CD4-positive, alpha-beta T cell treated with Interleukin-21 for 1 hour (primary cell): ENCODE measurements at regions not wholly inside any gene's neighbourhood (a gene's known extent, or its start where the extent isn't known, plus 50 kb on each side); places are given as distances from the start of the nearest gene placed in this dataset.

Experiments used
- DNase-seq: peaks from one replicate; pipeline ENCODE4 v3.0.0-alpha.2; 2020

DNA sequence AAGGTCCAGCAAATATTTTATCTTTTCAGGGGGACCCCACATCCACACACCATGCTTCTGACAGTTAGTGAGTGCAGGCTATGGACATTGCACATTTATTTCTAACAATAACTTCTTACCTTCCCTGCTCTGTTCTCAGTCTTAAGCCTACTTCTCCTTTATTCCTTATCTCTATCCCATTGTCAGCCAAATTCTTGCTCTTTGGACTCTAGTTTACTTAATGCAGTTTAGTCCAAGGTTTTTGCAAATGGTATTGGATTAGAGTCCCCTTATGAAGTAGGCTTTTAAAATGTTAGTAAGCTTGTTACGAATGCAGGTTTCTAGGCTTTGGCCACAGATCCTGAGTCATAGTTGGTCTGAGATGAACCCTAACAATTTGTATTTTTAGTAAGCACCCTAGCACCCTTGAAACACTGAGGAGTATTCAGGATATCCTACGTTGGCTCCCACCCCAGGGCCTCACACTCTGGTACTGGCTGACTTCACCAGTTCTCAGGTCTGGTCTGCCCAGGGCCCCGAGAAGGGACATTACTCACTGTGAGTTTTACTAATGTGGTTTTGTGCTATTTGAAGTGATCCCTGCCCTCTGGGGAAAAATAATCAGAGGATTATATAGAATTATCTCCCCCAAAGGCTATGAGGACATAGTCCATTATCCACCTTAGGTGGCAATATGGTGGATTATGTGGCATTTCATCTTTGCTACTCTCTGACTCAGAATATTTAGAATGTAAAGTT lies 239.5 kb downstream of the TGFB2 start:
- DNase-seq: no peak

DNA sequence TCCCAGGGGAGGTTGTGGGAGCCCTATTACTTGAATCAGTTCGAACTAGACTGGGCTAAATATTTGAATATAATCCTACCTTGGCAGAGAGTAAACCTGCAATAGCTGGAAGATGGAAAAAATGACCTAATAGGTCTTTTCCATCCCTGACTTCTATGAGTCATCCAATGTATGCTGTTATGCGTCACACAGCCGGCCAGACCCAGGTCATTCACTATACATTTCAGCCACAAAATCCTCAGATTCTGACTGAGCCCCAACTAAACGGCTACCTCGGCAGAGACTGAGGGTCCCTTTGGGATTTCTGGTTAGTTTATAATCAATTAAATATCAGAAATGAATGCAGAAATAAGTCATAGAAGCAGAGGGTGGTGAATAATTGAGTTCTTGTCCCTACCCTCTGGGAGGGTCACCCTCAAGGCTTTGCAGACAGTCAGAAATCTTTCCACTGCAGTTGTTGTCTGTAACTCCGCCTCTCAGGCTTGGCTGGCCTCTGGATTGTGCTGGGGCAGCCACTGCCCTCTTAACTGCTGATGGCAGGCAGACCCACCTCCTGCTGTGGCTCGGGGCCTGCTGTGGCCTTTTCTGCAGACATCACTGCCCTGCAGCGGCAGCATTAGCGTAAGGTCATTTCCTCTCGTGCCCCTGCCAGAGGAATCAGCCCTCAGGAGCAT lies 240.5 kb downstream of the TGFB2 start:
- no peak for DNase-seq

DNA sequence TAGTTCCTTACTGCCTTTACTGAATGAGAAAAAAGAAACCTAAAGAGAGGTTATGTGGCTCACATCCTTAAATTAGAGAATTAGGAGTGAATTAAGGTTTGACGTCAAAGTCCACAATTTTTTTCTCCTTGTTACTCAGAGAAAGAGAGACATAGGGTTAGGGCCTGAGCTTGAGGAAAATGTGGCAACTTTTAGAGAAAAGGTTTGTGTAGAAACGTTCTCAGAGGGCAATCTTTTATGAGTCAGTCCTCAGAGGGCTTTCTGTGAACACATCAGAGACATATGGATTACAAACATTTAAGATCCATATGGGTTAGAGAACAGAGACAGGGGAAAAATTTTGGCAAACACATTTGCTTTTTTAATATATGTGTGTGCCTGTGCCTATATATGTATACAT lies 242.8 kb downstream of the TGFB2 start:
- DNase-seq: no peak

DNA sequence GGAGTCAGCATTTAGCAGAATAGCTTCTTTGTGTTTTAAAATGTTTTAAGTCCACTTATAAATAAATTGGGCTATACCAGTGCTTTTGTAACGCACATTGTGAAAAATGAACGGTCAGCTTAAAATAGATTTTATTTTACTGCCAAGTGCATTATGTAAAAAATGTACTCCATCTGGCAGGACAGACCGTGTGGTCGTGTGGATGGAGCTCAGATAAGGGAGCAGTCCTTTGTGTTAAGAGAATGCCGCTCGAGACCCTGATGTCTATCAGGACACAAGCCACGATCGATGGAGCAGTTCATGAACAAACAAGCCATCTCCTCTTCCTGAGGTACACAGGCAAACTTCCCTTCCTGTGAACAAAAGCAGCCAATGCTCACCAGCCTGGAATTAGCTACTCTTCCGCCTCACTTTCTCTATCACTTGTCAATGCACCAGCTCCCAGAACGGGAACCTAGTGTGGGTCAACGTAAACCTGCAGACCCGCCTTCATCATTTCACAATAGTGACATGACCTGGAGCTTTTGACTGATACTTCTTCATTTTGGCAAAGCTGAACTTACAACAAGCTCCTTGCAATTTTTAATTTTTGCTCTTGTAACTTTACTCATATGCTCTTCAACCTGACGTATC lies 243.5 kb downstream of the TGFB2 start:
- no peak for DNase-seq

DNA sequence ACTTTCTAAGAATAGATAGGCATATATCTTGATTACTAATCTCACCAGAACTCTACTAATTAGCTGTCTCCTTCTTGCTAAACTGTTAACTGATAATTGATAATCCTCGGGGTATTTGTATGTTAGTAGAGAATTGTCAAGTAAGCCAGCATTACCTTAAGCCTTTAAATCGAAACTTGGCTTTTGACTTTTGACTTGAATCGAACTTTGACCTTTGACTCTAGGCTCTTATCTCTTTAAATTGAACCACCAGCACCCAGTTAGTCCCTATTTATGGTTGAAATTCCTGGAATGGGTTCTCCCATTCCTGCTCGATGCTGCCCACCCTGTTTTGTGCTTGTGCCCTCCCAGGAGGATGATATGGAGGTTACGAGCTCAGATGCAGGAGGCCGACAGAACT lies 244.4 kb downstream of the TGFB2 start:
- no peak for DNase-seq

DNA sequence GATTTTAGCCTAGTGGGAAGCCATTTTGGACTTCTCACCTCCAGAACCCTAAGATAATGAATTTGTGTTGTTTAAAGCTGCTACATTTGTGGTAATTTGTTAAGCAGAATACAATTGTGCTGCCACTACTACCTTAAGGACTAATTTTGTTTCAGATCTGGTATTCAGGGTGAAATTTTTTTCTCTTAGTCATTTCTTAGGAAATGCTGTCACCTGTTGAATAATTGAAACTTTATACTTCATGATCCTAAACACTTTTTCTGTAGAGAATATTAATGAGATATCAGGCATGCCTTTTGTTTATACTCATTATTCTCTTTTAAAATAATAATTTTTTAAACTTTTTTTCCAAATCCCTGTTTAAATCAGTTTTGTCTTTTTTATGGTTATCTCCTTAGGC lies 246.8 kb downstream of the TGFB2 start:
- DNase-seq: no peak

DNA sequence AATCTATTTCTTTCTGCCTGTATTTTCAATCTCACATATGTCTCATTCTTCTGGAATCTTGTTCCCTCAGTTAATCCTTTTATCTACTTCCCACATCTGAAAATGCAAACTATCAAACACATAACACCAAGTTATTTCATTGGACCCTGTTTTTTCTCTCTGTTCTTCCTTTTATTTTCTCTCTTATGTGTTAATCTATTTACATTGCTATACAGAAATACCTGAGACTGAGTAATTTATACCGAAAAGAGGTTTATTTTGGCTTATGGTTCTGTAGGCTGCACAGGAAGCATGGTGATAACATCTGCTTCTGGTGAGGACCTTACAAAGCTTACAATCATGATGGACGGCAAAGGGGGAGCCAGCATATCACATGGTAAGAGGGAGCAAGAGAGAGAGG lies 247.6 kb downstream of the TGFB2 start:
- DNase-seq: no peak

DNA sequence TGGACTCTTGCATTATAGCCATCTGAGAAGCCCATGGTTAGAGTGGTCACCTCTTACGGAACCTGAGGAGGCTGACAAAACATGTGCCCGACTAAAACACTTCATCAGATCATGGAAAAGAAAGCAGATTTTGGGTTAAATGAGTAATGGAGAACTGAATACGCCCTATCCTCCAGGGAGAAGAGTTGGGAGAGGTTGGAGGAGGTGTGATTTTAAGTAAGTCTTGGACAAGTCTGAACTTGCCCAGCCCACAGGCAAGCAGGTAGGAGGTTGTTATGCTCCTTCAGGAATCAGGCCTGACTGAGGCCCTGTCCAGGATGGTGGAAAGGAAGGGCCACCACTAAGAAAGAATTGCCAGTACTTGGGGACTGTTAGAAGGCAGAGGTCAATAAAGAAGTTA lies 255.8 kb downstream of the TGFB2 start:
- DNase-seq: no peak

DNA sequence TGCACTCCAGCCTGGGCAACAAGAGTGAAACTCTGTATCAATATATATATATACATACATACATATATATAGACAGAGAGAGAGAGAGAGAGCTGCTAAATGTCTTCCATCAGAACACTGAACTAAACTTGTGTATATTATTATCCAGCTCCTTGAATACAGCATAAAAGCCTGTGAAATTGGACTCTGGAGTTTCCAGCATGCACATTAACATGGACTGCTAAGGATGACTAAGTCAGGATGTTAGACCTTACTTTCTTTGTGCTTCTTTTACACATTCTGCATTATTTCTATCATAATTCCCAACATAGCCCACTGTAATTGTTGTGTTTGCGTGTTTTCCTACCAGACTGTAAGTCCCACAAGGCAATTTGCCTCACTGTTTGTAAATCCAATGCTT lies 259.1 kb downstream of the TGFB2 start:
- no peak for DNase-seq

DNA sequence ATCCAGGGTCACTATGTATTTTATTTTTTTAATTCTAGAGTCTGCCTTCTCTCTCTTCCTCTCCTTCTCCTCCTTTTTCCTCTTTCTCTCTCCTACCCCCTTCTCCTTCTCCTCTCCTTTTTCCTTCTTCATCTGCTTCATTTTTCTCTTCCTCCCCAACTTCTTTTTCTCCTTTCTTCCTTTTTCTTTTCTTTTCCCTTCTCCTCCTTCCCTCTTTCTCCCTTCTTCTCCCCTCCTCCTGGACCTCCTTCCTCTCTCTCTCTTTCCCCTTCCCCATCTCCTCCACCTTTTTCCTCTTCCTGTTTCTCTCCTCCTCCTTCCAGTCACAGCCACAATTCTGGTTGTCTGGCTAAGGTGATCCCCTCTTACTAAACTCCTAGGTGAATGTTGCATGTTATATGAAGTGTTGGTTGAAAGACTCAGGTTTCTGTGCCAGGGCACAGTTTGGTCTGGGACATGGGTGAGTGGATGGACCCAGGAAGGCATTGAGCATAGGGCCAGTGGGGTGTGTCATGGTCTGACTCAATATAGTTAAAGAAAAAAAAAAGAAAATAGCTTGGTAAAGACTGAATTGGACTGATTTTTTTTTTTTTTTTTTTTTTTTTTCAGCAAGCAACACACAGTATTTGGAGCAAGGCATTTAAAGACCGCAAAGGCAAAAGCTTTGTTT lies 266.9 kb downstream of the TGFB2 start:
- DNase-seq: no peak

DNA sequence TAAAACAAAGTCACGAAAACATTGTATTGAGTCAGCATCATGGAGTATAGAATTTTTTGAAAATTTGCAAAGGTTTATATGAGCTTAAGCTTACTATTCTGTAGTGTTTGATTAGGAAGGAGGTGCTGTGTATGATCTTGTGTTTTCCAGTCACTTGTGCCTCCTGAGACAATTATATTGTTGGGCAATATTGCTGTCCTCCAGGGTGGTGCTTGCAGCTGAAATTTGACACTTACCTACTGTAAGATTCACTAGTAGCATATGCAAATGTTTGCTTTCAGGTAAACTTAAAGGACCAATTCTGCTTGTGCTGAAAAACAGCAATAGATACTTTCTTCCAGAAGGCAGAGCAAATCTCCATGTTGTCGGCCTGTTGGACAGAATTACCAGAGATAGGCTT lies 268.0 kb downstream of the TGFB2 start:
- DNase-seq: no peak

DNA sequence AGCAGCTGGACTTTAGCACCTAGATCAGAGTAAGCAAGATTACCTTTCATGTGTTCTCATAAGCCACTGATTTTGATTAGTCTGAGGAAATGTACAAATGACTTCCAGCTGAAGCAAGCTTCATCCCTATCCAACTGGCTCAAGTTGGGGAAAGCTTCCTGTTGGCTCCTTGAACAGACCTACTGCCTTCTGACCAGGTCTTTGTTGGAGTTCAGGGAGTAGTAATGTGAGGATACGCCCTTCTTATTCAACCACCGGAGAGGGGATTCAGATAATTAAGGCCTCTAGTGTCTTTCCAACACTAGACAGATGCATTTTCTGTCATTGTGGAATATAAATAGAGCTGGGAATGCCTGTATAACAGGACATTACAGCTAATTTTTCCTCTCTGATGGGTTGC lies 268.9 kb downstream of the TGFB2 start:
- no peak for DNase-seq

DNA sequence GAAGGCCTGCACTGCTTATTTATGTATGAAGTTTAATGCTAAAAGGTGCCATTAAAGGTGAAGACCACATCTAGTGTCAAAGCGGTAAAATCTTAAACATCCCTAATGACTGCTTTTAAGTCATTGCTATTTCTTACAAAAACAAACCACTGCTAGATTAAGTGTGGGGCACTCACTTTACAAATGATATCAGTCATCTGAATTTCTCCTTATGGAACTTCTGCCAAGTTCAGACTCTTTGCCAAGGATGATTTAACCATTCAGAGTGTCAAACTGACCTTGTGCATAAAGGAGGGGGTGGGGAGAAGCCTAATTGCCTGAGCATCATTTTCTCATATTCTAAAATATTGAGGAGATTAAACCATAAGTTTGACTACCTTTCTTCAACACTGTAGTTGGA lies 271.5 kb downstream of the TGFB2 start:
- DNase-seq: no peak

DNA sequence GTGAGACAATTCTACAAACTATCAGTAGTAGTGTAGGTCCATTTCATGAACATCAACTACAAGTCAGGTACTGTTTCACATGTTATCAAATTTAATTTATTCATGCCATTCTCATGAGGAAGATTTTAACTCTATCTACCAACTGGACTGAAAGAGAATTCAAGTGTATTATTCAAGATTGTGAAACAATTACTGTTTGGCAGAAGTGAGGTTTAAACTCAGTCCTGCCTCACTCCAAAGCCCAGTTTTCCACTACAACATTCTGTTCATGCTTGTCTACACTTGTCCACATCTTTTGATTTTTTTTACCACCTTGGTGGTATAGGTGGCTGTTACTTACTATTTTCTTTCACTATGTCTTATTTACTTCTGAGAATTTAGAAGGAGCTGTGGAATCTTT lies 272.9 kb downstream of the TGFB2 start:
- no peak for DNase-seq

DNA sequence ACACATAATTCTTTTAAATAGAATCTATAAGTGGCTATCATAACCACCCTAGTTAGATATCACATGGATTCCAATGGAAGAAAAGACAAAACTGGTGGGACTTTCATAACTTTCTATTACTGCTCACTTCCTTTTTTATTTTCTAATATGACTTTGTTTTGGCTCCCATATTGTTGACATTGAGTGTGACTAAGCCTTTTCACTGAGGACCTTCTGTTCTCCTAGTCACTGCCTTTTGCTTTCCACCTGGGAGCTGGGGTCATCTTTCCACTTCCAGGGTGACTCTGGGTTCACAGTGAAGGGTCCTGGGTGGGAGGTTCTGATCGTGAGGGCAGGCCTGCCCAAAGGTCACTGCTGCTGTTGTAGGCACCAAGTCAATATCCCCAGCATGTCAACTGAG lies 275.8 kb downstream of the TGFB2 start:
- DNase-seq: no peak

DNA sequence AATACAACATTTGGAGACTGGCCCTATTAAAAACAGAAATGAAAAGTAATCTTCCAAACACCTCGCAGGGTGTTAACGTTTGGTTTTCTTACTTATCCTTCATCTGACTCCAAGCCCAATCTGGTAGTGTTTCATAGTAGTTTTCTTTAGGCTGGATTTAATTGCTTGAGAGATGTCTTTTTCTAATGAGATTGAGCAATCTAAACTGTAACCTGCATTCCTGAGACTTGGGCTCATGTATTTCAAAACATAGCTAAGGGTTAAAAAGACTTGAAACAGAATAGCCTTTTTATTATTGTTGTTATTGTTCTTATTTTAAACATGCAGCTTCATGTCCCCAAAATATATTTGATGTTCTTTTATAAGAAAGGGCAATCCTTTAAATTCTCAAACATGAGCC lies 278.9 kb downstream of the TGFB2 start:
- DNase-seq: no peak

DNA sequence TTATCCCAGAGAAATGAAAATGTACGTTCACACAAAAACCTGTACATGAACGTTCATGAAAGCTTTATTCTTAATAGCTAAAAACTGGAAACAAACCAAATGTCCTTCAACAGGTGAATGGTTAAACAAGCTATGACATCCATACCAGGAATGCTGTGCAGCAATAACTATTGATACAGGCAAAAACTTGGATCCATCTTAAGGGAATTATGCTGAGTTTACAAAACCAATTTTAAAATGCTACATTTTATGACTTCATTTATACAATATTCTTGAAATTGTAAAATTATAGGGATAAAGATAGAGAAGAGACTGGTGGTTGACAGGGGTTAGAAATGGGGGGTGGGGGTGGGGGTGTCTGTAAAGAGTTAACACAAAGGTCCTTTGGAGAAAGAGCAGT lies 280.3 kb downstream of the TGFB2 start:
- DNase-seq: no peak

DNA sequence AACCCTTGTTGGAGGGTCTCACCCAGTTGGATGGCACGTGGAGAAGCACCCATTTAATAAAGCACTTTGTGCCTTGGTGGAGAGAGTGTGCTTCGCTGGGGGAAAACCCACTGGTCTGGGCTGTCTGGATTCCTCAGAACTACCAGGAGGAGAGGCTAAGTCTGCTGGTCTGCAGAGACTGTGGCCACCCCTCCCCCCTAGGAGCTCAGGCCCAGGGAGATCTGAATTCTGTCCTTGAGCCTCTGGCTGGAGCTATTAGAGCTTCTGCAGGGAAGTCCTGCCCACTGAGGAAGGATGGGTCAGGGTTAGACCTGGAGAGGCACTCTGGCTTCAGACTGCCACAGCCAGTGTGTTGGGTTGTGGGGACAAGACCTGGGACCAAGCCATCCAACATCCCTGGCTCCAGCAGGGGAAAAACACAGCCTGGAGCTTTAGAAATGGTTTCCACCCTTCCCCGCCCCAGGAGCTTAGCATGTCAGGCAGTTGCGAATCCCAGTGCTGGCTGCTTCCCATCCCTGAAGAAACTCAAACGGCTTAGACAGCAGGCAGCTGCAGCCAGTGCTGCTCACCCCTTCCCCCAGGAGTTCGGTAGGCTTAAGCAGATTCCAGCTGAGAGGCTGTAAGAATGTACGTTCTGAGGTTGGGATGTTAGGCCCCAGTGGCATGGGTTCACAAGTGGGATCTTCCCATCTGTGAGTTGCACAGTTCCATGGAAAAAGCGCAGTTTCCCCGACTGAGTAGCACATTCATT lies 288.3 kb downstream of the TGFB2 start:
- DNase-seq: no peak

DNA sequence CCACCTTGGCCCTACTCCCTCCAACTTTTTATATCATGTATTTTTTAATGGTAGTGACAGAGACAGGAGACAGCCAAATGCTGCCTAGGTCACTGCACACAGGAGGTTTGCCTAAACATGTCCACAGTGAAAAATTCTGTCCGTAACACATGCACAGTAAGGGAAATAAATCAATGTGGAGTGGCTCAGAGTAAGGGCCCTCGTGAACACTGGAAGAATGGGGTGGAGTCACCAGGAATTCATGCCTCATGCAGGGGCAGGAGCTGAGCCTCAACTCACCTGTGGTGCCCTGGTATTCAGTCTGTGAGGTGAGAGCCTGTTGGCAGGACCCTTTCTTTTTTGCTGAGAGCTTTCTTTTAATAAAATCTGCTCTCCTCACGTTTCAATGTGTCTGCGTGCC lies 289.1 kb downstream of the TGFB2 start:
- no peak for DNase-seq

DNA sequence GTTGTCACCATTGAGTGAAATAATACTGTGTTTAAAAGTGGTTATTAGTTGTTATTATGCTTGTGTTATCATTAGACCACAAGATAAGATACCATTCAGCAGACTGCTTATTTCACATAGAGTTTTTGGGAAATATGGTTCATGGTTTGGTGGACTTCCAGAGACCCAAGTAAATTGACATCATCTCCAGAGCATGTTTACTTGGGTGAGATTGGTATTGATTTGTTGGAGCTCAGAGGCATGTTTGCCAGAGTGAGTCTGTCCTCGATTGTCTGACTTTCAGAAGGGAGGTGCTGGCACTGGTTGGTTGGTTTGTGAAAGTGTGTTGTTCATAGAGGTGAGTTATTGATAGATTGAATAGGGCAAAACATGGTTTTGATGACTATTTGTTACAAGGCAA lies 291.4 kb downstream of the TGFB2 start:
- no peak for DNase-seq

DNA sequence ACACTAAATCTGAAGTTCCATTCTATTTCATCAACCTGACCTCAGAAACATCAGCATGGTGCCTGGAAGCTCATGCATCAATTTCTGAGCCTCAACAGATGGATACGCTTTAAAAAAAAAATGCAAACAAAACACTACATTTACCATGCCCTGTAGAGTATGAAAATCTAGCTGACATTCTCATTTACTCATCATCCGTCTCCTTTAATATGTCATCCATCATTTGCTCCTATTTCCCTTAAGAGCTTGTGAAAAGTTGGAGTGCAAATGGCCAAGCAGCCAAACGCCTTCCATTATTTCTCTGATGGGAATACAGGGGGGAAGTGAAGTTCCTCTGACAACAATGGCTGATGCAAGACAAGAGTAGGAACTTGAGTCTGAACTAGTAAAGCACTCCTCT lies 295.0 kb downstream of the TGFB2 start:
- no peak for DNase-seq

DNA sequence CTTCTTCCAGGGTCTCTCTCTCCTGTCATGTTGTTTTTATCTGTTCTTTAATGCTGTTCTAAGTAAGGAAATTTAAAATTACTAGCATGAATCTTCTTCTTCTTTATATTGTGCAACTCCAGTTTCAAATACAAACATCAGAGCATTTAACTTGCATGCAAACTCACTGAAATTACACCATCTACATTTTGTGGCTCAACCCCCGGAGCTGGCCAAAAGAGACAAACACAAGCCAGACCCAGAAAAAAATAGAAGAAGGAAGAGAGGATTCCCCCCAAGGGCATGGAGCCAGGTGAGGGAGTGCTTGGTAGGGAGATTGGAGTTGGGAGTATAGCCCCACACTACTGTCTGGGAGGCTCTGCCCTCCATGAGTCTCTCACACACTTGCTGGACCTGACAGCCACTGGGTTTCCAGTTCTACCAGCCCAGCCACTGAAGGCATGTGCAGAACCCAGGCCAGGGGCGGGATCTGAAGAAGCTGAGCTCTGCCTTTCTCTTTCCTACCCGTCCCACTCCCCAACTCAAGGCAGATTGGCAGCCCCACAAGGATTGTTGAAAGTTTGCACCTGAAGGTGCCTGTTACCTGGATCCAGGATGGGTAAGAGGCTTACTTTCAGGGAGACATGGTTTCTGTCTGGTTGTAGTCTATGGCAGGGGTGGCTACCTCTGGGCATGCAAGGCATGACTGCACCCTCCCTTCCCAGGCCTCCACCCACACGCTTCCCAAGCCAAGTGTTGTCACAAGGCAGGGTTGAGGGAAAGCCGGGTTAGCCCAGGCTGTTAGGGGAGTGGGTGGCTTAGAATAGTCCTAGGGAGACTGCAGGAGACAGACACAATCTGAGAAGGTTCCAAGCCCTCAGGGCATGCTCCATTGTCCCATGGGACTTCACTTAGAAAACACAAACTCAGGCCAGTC lies 297.2 kb downstream of the TGFB2 start:
- DNase-seq: no peak
